ENCODE measurements at regions not wholly inside any gene's neighbourhood (a gene's known extent, or its start where the extent isn't known, plus 50 kb on each side); places are given as distances from the start of the nearest gene placed in this dataset.

GRCh38 chr11:97289823-97290222, 900.0 kb downstream of the JRKL start:
- TF ChIP-seq CTCF (conservative IDR thresholded peaks at IDR 0.05) = no peak
- TF ChIP-seq EZH2 (IDR thresholded peaks at IDR 0.05; ENCODE audit: low read depth) = no peak

All from PC-9 (cell line).